Suprapubic skin (tissue), 3 donors: ENCODE measurements at regions not wholly inside any gene's neighbourhood (a gene's known extent, or its start where the extent isn't known, plus 50 kb on each side); places are given as distances from the start of the nearest gene placed in this dataset.

Experiments
- CTCF ChIP-seq, 2 donors: fragments of 200-600 bp in 1 of 2; fragments of 450-650 bp in 1 of 2; sonication (generic) in 1 of 2; IDR thresholded peaks; one replicate each; pipeline ENCODE4 v1.5.1; 2016 to 2019; ENCODE audit warnings: antibody characterized with exemption in 2 of 2, mild to moderate bottlenecking in 1 of 2, moderate library complexity in 1 of 2
- POLR2A ChIP-seq, 2 donors: fragments of 450-650 bp; IDR thresholded peaks; one replicate each; pipeline ENCODE4 v1.6.1; 2017; ENCODE audit warnings: antibody characterized with exemption in 2 of 2, mild to moderate bottlenecking in 2 of 2, moderate library complexity in 2 of 2

GRCh38 chr20:47906348-47906660 is 121.0 kb upstream of the SULF2 start:
- TF ChIP-seq POLR2A (IDR thresholded peaks at IDR 0.05) (no peak), CTCF (IDR thresholded peaks at IDR 0.05) (no peak)
